ENCODE measurements at regions not wholly inside any gene's neighbourhood (a gene's known extent, or its start where the extent isn't known, plus 50 kb on each side); places are given as distances from the start of the nearest gene placed in this dataset.

- no peak overlapping the region for H3K9ac ChIP-seq (ENCODE audit: extremely low read depth, low read length, poor library complexity, severe bottlenecking)
- H3K4me1 Mint-ChIP-seq: peaks cover 34% of the 10 kb centered on the region
- TF ChIP-seq CTCF (conservative IDR thresholded peaks at IDR 0.05): no peak
- no peaks in the 10 kb centered on the region for H3K9me3 ChIP-seq (ENCODE audit: control insufficient read depth, low read length)
- no peaks in the 10 kb centered on the region for H3K27me3 ChIP-seq (ENCODE audit: control insufficient read depth, insufficient read depth, low read length, poor library complexity, severe bottlenecking)
- H3K4me3 Mint-ChIP-seq: no peak overlapping the region
- no peak overlapping the region for H3K27ac Mint-ChIP-seq
- no peak overlapping the region for H3K4me3 ChIP-seq (ENCODE audit: low read length)
- H3K9me3 Mint-ChIP-seq: no peaks in the 10 kb centered on the region
- H3K27ac ChIP-seq (ENCODE audit: low read depth, low read length): no peak overlapping the region
- no peaks in the 10 kb centered on the region for H3K36me3 Mint-ChIP-seq (ENCODE audit: low read depth)
- no peaks in the 10 kb centered on the region for H3K4me1 ChIP-seq (ENCODE audit: control insufficient read depth, insufficient read depth, low read length)
- WGBS, 2 experiments (ENCODE audit: insufficient coverage in 1 of 2, insufficient read length in 1 of 2): 100% methylated on average over 1 of the region's 2 CpGs; no CpG with 5 or more reads in 1 of the 2 experiments
- no peaks in the 10 kb centered on the region for H3K27me3 Mint-ChIP-seq (ENCODE audit: insufficient read depth)
- H3K36me3 ChIP-seq (ENCODE audit: control insufficient read depth, insufficient read depth, low read length): no peaks in the 10 kb centered on the region
- no peak for DNase-seq
Observed at GRCh38 chr21:27369234-27369633, 402.3 kb upstream of the ADAMTS5 start.

- no peaks in the 10 kb centered on the region for H3K27me3 ChIP-seq (ENCODE audit: control insufficient read depth, insufficient read depth, low read length, poor library complexity, severe bottlenecking)
- DNase-seq: no peak
- H3K4me1 ChIP-seq (ENCODE audit: control insufficient read depth, insufficient read depth, low read length): no peaks in the 10 kb centered on the region
- no peak overlapping the region for H3K9ac ChIP-seq (ENCODE audit: extremely low read depth, low read length, poor library complexity, severe bottlenecking)
- Mint-ChIP-seq H3K4me3 (no peak overlapping the region), H3K27me3 (ENCODE audit: insufficient read depth) (no peaks in the 10 kb centered on the region), H3K4me1 (peaks cover 21% of the 10 kb centered on the region), H3K36me3 (ENCODE audit: low read depth) (no peaks in the 10 kb centered on the region), H3K9me3 (no peaks in the 10 kb centered on the region), H3K27ac (no peak overlapping the region)
- H3K27ac ChIP-seq (ENCODE audit: low read depth, low read length): no peak overlapping the region
- WGBS, 2 experiments (ENCODE audit: insufficient coverage in 1 of 2, insufficient read length in 1 of 2): 90 to 100% methylated on average over 1 to 3 of the region's 3 CpGs
- no peak overlapping the region for H3K4me3 ChIP-seq (ENCODE audit: low read length)
- TF ChIP-seq CTCF (conservative IDR thresholded peaks at IDR 0.05): no peak
- H3K9me3 ChIP-seq (ENCODE audit: control insufficient read depth, low read length): no peaks in the 10 kb centered on the region
- no peaks in the 10 kb centered on the region for H3K36me3 ChIP-seq (ENCODE audit: control insufficient read depth, insufficient read depth, low read length)
Observed at GRCh38 chr21:27366646-27367235, 399.9 kb upstream of the ADAMTS5 start.

- H3K36me3 Mint-ChIP-seq (ENCODE audit: low read depth): no peaks in the 10 kb centered on the region
- peaks cover 15% of the 10 kb centered on the region for H3K4me1 Mint-ChIP-seq
- Histone ChIP-seq H3K4me1 (ENCODE audit: control insufficient read depth, insufficient read depth, low read length) (no peaks in the 10 kb centered on the region), H3K27me3 (ENCODE audit: control insufficient read depth, insufficient read depth, low read length, poor library complexity, severe bottlenecking) (no peaks in the 10 kb centered on the region), H3K4me3 (ENCODE audit: low read length) (no peak overlapping the region), H3K9me3 (ENCODE audit: control insufficient read depth, low read length) (no peaks in the 10 kb centered on the region), H3K9ac (ENCODE audit: extremely low read depth, low read length, poor library complexity, severe bottlenecking) (no peak overlapping the region), H3K27ac (ENCODE audit: low read depth, low read length) (no peak overlapping the region), H3K36me3 (ENCODE audit: control insufficient read depth, insufficient read depth, low read length) (no peaks in the 10 kb centered on the region)
- no peak for DNase-seq
- H3K9me3 Mint-ChIP-seq: no peaks in the 10 kb centered on the region
- TF ChIP-seq CTCF (conservative IDR thresholded peaks at IDR 0.05): no peak
- no peak overlapping the region for H3K4me3 Mint-ChIP-seq
- H3K27me3 Mint-ChIP-seq (ENCODE audit: insufficient read depth): no peaks in the 10 kb centered on the region
- H3K27ac Mint-ChIP-seq: no peak overlapping the region
- WGBS, 2 experiments (ENCODE audit: insufficient coverage in 1 of 2, insufficient read length in 1 of 2): 91% methylated on average over 4 of the region's 4 CpGs; no CpG with 5 or more reads in 1 of the 2 experiments
Observed at GRCh38 chr21:27366036-27366435, 399.1 kb upstream of the ADAMTS5 start.

Measured in endodermal cell (in vitro differentiated cells).